HL-60 (cell line): ENCODE measurements at regions not wholly inside any gene's neighbourhood (a gene's known extent, or its start where the extent isn't known, plus 50 kb on each side); places are given as distances from the start of the nearest gene placed in this dataset.

Source experiments
- DNase-seq, 2 experiments: peaks; one replicate each; pipeline ENCODE4 v3.0.0-alpha.2; 2010 to 2020; ENCODE audit warnings: low read depth in 1 of 2, low spot score in 1 of 2
- H3K27ac ChIP-seq: fragments of 250-450 bp; sonication (Bioruptor Pico); replicated peaks from 2 replicates; pipeline ENCODE4 v1.5.1; 2020; ENCODE audit warnings: mild to moderate bottlenecking, moderate library complexity
- H3K27me3 ChIP-seq: fragments of 250-450 bp; sonication (Bioruptor Pico); 2 replicates; pipeline ENCODE4 v1.5.1; 2021; ENCODE audit warnings: mild to moderate bottlenecking, moderate library complexity; ENCODE audit not compliant: insufficient read depth, poor library complexity, severe bottlenecking
- H3K4me3 ChIP-seq: replicated peaks from 2 replicates; pipeline ENCODE4 v1.5.1; 2011; ENCODE audit warnings: mild to moderate bottlenecking, control low read depth, low read length; ENCODE audit not compliant: insufficient read depth
- GABPA ChIP-seq: IDR thresholded peaks from 2 replicates; pipeline ENCODE4 v1.6.1; 2012; ENCODE audit warnings: low read depth
- POLR2AphosphoS5 ChIP-seq: IDR thresholded peaks from 2 replicates; pipeline ENCODE4 v1.6.1; 2012; ENCODE audit warnings: low read depth
- SPI1 ChIP-seq: IDR thresholded peaks from 2 replicates; pipeline ENCODE4 v1.6.1; 2012; ENCODE audit warnings: low read depth, mild to moderate bottlenecking, borderline replicate concordance
- TF ChIP-seq, protein P1 (sequence below): IDR thresholded peaks from one replicate; pipeline ENCODE4 v1.5.1; 2011; ENCODE audit warnings: low read length, control low read depth, inconsistent platforms; ENCODE audit not compliant: insufficient read depth
- TF ChIP-seq, protein P2 (sequence below): IDR thresholded peaks from 2 replicates; pipeline ENCODE4 v1.6.1; 2012; ENCODE audit warnings: low read depth; ENCODE audit not compliant: insufficient replicate concordance

DNA sequence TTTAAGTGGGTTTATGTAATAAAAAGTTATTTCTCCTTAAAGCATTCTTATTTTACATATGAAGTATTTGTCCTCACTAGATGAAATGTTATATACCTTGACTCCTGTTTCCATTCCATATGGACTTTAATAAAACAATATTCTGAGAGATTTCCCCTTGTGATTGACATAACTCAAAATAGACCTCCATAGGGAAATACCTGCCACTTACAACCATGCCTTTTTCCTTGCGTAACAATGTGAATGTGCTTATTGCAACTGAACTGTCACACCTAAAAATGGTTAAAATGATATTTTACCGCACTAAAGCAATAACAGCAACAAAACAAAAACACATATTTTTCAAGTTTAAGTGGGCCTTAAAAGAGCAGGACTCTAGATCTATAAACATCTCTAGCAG, 70.3 kb upstream of the TGIF1 start:
- no peak overlapping the region for H3K27ac ChIP-seq

DNA sequence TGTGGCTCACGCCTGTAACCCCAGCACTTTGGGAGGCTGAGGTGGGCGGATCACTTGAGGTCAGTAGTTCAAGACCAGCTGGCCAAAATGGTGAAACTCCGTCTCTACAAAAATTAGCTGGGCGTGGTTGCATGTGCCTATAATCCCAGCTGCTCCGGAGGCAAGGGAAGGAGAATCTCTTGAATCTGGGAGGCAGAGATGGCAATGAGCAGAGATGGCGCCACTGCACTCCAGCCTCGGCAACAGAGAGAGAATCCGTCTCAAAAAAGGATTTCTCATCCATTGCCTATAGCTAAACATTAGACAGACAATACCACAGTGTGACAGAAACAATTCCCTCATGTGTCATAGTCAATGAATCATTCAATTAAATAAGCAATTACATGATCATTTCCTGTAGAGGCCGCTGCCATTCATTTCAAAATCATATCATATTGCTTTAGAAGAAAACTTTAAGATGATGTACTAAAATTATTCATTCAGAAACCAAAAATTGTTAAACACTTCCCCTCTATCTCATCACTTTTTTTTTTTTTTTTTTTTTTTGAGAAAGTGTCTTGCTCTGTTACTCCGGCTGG, 69.5 kb upstream of the TGIF1 start:
- H3K27ac ChIP-seq = no peak overlapping the region
- no peak overlapping the region for H3K4me3 ChIP-seq
- H3K27me3 ChIP-seq = no peaks in the 10 kb centered on the region
- TF ChIP-seq, protein P1, sequence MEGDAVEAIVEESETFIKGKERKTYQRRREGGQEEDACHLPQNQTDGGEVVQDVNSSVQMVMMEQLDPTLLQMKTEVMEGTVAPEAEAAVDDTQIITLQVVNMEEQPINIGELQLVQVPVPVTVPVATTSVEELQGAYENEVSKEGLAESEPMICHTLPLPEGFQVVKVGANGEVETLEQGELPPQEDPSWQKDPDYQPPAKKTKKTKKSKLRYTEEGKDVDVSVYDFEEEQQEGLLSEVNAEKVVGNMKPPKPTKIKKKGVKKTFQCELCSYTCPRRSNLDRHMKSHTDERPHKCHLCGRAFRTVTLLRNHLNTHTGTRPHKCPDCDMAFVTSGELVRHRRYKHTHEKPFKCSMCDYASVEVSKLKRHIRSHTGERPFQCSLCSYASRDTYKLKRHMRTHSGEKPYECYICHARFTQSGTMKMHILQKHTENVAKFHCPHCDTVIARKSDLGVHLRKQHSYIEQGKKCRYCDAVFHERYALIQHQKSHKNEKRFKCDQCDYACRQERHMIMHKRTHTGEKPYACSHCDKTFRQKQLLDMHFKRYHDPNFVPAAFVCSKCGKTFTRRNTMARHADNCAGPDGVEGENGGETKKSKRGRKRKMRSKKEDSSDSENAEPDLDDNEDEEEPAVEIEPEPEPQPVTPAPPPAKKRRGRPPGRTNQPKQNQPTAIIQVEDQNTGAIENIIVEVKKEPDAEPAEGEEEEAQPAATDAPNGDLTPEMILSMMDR = no peak
- TF ChIP-seq, protein P2, sequence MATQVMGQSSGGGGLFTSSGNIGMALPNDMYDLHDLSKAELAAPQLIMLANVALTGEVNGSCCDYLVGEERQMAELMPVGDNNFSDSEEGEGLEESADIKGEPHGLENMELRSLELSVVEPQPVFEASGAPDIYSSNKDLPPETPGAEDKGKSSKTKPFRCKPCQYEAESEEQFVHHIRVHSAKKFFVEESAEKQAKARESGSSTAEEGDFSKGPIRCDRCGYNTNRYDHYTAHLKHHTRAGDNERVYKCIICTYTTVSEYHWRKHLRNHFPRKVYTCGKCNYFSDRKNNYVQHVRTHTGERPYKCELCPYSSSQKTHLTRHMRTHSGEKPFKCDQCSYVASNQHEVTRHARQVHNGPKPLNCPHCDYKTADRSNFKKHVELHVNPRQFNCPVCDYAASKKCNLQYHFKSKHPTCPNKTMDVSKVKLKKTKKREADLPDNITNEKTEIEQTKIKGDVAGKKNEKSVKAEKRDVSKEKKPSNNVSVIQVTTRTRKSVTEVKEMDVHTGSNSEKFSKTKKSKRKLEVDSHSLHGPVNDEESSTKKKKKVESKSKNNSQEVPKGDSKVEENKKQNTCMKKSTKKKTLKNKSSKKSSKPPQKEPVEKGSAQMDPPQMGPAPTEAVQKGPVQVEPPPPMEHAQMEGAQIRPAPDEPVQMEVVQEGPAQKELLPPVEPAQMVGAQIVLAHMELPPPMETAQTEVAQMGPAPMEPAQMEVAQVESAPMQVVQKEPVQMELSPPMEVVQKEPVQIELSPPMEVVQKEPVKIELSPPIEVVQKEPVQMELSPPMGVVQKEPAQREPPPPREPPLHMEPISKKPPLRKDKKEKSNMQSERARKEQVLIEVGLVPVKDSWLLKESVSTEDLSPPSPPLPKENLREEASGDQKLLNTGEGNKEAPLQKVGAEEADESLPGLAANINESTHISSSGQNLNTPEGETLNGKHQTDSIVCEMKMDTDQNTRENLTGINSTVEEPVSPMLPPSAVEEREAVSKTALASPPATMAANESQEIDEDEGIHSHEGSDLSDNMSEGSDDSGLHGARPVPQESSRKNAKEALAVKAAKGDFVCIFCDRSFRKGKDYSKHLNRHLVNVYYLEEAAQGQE = no peak
- TF ChIP-seq GABPA = no peak
- no peak for TF ChIP-seq SPI1
- no peak for TF ChIP-seq POLR2AphosphoS5
- no peak for DNase-seq

More for the DNA sequence above, 70.3 kb upstream of the TGIF1 start:
- Histone ChIP-seq H3K4me3 (no peak overlapping the region), H3K27me3 (no peaks in the 10 kb centered on the region)
- TF ChIP-seq SPI1 = no peak
- no peak for TF ChIP-seq POLR2AphosphoS5
- no peak for TF ChIP-seq GABPA
- no peak for DNase-seq

DNA sequence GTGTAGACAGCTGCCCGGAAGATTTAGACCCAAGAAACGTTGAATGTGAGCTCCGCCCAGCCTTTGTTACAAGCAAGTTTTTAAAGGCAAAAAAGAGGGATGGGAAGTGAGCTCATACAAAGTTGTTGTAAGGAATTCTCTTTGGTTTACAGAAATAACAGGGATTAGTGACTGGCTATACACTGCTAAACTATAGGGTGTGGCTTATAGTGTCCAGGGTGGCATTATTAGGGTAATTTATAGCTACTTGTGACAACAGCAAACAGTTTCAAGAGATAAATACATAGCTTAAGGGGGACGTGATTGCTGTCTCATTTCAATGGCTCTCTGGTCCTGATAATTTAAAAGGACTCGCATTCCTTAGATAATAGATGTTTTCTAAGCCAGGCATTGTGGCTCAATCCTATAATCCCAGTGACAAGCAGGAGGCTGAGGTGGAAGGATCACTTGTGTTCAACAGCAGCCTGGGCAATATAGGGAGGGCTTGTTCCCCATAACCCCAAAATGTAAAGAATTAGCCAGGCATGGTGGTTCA, 66.5 kb upstream of the TGIF1 start:
- DNase-seq = no peak
- no peak overlapping the region for H3K4me3 ChIP-seq
- TF ChIP-seq, protein P1 = no peak
- no peak for TF ChIP-seq POLR2AphosphoS5
- TF ChIP-seq GABPA = no peak
- no peak for TF ChIP-seq SPI1
- TF ChIP-seq, protein P2 = no peak

DNA sequence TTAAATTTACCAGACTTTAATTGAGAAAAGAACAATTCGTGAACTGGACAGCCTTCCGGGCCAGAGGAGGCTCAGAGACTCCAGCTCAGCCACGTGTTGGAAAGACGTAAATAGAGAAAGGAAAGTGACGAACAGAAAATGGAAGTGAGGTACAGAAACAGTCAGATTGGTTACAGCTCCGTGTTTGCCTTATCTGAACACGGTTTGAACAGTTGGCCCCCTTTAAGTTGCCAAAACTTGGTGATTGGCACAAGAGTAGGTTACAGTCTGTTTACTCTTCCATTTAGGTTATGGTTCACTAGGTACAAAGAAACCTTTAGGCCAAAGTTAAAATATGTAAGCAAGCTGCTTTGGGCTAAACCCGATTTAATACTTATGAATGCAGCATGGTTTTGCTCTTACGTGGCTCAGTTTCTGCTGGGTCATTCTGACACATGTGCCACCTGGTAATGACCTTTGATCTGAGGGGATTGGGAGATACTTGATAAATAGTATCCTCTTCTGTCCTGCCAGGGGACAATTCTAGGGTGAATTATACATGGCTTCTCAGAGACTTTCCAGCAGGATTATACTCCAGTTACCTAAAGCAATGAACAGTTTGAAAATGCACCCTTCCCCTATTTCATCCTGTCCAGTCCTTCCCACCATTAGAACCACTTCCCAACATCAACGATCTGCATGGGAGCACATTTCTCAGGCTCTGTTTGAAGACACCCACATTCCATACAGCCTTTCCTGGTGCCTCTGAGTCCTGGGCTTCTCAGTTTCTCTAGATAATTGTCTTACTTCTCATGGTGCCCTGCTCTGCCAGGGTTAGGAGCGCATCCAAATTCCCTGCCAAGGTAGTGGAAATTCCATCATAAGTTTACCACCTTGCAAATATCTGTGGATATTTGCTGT, 65.1 kb upstream of the TGIF1 start:
- H3K4me3 ChIP-seq = no peak overlapping the region
- H3K27me3 ChIP-seq = no peaks in the 10 kb centered on the region
- no peak for DNase-seq
- no peak overlapping the region for H3K27ac ChIP-seq
- TF ChIP-seq, protein P1 = no peak
- TF ChIP-seq SPI1 (no peak), GABPA (no peak), POLR2AphosphoS5 (no peak)
- TF ChIP-seq, protein P2 = no peak

More for the DNA sequence above, 66.5 kb upstream of the TGIF1 start:
- Histone ChIP-seq H3K27ac (no peak overlapping the region), H3K27me3 (no peaks in the 10 kb centered on the region)
